ENCODE measurements at regions not wholly inside any gene's neighbourhood (a gene's known extent, or its start where the extent isn't known, plus 50 kb on each side); places are given as distances from the start of the nearest gene placed in this dataset.
"Not testable (repeated sequence)": the region's sequence is repeated elsewhere in the genome, so short reads cannot be mapped to it uniquely, and the experiment has no call there.

DNA sequence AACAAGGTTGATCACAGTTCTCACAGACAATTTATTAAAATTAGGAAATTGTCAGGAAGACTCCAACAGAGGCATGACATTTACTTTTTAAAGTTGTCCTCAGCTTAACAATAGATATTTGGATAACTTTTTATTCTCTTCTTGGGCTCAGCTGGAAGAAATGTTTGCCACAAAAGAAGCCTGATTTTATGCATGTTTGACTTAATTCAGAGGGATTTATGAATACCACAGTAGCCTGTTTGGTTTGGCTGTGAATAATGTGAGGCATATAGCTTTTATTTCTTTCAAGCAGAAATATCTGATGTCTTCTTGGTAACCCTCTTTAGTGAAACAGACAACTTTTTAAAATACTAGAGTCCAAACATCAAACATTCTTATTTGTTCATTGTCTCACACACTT lies 1464.5 kb upstream of the SLC10A2 start:
- TF ChIP-seq, protein P1, sequence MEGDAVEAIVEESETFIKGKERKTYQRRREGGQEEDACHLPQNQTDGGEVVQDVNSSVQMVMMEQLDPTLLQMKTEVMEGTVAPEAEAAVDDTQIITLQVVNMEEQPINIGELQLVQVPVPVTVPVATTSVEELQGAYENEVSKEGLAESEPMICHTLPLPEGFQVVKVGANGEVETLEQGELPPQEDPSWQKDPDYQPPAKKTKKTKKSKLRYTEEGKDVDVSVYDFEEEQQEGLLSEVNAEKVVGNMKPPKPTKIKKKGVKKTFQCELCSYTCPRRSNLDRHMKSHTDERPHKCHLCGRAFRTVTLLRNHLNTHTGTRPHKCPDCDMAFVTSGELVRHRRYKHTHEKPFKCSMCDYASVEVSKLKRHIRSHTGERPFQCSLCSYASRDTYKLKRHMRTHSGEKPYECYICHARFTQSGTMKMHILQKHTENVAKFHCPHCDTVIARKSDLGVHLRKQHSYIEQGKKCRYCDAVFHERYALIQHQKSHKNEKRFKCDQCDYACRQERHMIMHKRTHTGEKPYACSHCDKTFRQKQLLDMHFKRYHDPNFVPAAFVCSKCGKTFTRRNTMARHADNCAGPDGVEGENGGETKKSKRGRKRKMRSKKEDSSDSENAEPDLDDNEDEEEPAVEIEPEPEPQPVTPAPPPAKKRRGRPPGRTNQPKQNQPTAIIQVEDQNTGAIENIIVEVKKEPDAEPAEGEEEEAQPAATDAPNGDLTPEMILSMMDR (IDR thresholded peaks at IDR 0.05), result no peak
- H3K36me3 ChIP-seq, result no peaks in the 10 kb centered on the region
- no peak overlapping the region for H3K4me3 ChIP-seq
- H3K27ac ChIP-seq, result no peak overlapping the region
- intact Hi-C loops (cut with DNase I), result no loop called here
- no peak for DNase-seq (ENCODE audit: low spot score in 2 of 2)
- no peaks in the 10 kb centered on the region for H3K4me1 ChIP-seq
- H3K9me3 ChIP-seq, result no peaks in the 10 kb centered on the region
- H3K27me3 ChIP-seq, result no peaks in the 10 kb centered on the region

DNA sequence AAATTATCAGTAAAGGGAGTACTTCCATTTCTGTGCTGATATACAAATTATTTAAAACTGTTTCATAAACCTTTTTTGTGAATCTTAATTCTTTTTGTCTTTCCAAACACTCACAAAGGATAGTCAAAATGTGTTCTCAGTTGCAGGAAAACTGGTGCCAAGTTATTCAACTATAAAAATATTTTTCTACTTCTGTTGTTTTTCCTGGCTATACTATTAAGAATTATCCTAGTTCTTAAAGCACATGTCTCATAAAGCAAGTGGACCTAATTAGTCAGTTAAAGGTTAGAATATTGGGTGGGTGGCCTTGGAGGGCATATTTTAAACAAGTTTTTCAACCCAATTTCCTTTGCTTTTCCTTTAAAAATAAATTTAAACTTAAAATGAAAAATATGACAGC lies 1460.3 kb upstream of the SLC10A2 start:
- H3K27me3 ChIP-seq, result no peaks in the 10 kb centered on the region
- DNase-seq (ENCODE audit: low spot score in 2 of 2), result no peak
- TF ChIP-seq, protein P1 (IDR thresholded peaks at IDR 0.05), result no peak
- H3K4me1 ChIP-seq, result no peaks in the 10 kb centered on the region
- intact Hi-C loops (cut with DNase I), result no loop called here
- no peaks in the 10 kb centered on the region for H3K9me3 ChIP-seq
- H3K36me3 ChIP-seq, result no peaks in the 10 kb centered on the region
- H3K4me3 ChIP-seq, result no peak overlapping the region
- no peak overlapping the region for H3K27ac ChIP-seq

GRCh38 chr13:104525467-104525866 lies 1459.2 kb upstream of the SLC10A2 start:
- intact Hi-C loops (cut with DNase I), result no loop called here
- no peak overlapping the region for H3K4me3 ChIP-seq
- DNase-seq (ENCODE audit: low spot score in 2 of 2), result no peak
- no peaks in the 10 kb centered on the region for H3K27me3 ChIP-seq
- no peaks in the 10 kb centered on the region for H3K36me3 ChIP-seq
- H3K9me3 ChIP-seq, result no peaks in the 10 kb centered on the region
- no peaks in the 10 kb centered on the region for H3K4me1 ChIP-seq
- H3K27ac ChIP-seq, result no peak overlapping the region
- TF ChIP-seq, protein P1 (IDR thresholded peaks at IDR 0.05), result no peak

- DNase-seq (ENCODE audit: low spot score in 2 of 2), result no peak
- Histone ChIP-seq H3K9me3 (no peaks in the 10 kb centered on the region), H3K36me3 (no peaks in the 10 kb centered on the region), H3K4me3 (no peak overlapping the region), H3K4me1 (no peaks in the 10 kb centered on the region), H3K27ac (no peak overlapping the region), H3K27me3 (no peaks in the 10 kb centered on the region)
- TF ChIP-seq, protein P1 (IDR thresholded peaks at IDR 0.05), result no peak
- intact Hi-C loops (cut with DNase I), result no loop called here
Measured at GRCh38 chr13:104522235-104523072, 1456.2 kb upstream of the SLC10A2 start.

DNA sequence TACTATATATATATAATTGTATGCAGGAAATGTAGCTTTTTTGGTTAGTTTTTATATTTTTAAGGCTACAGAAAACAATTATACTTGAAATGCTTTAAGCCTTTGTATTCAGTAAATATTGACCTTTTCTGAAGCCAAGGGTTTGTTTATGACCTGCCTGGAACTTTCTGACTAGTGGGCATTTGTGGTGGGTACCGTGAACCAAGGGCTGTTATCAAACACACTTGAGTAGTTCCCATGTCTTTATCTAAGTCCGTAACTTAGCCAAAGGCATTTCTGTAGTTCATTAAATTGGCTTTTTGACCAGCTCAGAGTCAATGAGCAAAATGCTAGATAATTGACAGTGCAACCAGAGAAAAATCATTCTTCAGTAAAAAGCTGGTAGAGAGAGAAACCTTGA lies 1444.2 kb upstream of the SLC10A2 start:
- no peak for DNase-seq (ENCODE audit: low spot score in 2 of 2)
- Histone ChIP-seq H3K27me3 (no peaks in the 10 kb centered on the region), H3K27ac (no peak overlapping the region), H3K4me3 (no peak overlapping the region), H3K9me3 (no peaks in the 10 kb centered on the region), H3K4me1 (no peaks in the 10 kb centered on the region), H3K36me3 (no peaks in the 10 kb centered on the region)
- intact Hi-C loops (cut with DNase I), result no loop called here
- TF ChIP-seq, protein P1 (IDR thresholded peaks at IDR 0.05), result no peak

DNA sequence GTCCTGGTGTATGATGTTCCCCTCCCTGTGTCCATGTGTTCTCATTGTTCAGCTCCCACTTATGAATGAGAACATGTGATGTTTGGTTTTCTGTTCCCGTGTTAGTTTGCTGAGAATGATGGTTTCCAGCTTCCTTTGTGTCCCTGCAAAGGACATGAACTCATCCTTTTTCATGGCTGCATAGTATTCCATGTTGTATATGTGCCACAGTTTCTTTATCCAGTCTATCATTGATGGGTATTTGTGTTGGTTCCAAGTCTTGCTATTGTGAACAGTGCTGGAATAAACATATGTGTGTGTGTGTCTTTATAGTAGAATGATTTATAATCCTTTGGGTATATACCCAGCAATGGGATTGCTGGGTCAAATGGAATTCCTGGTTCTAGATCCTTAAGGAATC lies 1427.3 kb upstream of the SLC10A2 start:
- DNase-seq (ENCODE audit: low spot score in 2 of 2); H3K4me1 ChIP-seq; H3K36me3 ChIP-seq; H3K27me3 ChIP-seq; intact Hi-C loops (cut with DNase I); H3K27ac ChIP-seq; H3K9me3 ChIP-seq; H3K4me3 ChIP-seq: not testable (repeated sequence)

All from ascending aorta (tissue), 2 donors.